ENCODE measurements at regions not wholly inside any gene's neighbourhood (a gene's known extent, or its start where the extent isn't known, plus 50 kb on each side); places are given as distances from the start of the nearest gene placed in this dataset.

GRCh38 chr1:79105500-79105899, 99.0 kb upstream of the ADGRL4 start (continued):
- TF ChIP-seq ZNF280D (CRISPR knock-in tag; IDR thresholded peaks at IDR 0.05) (no peak), BCL6 (CRISPR knock-in tag; IDR thresholded peaks at IDR 0.05) (no peak), ZFP36L2 (CRISPR knock-in tag; IDR thresholded peaks at IDR 0.05) (no peak), POLR2A (IDR thresholded peaks at IDR 0.05; ENCODE audit: insufficient read depth in 1 of 2, low read depth in 2 of 2, low read length in 2 of 2) (no peak), SP140L (CRISPR knock-in tag; IDR thresholded peaks at IDR 0.05; ENCODE audit: borderline replicate concordance) (no peak), ZBTB20 (CRISPR knock-in tag; IDR thresholded peaks at IDR 0.05; ENCODE audit: borderline replicate concordance, low read depth) (no peak)

- Histone ChIP-seq H3K9ac (ENCODE audit: insufficient read depth, low read depth, low read length) (no peak overlapping the region), H3K79me2 (ENCODE audit: insufficient read depth, low read length) (no peaks in the 10 kb centered on the region), H3K4me1 (ENCODE audit: insufficient read depth, low read length) (no peaks in the 10 kb centered on the region), H3K4me3 (replicated peaks in 1 of 3; ENCODE audit: insufficient read depth in 1 of 3, low read depth in 2 of 3, low read length in 3 of 3) (no peak overlapping the region), H4K20me1 (ENCODE audit: insufficient read depth, low read length) (no peaks in the 10 kb centered on the region), H3K36me3 (replicated peaks in 1 of 2; ENCODE audit: control insufficient read depth in 1 of 2, insufficient read depth in 2 of 2, low read length in 2 of 2) (no peaks in the 10 kb centered on the region), H3K27me3 (ENCODE audit: control insufficient read depth in 1 of 2, insufficient read depth in 2 of 2, low read length in 2 of 2) (no peaks in the 10 kb centered on the region), H3K4me2 (ENCODE audit: low read depth, low read length) (no peak overlapping the region), H3K27ac (ENCODE audit: extremely low read length, insufficient read depth, low read length) (no peak overlapping the region), H2AFZ (ENCODE audit: low read length) (no peak overlapping the region), H3K9me3 (ENCODE audit: low read length) (peaks cover 66% of the 10 kb centered on the region)
- ATAC-seq (no peak), DNase-seq (ENCODE audit: low spot score) (no peak), FAIRE-seq (no peak)
- WGBS (ENCODE audit: low lambda C conversion rate), result 3% methylated on average over 3 of the region's 3 CpGs
- intact Hi-C loops (cut with micrococcal nuclease; ENCODE audit: unreplicated experiment) (no loop called here), in situ Hi-C loops (cut with HindIII; ENCODE audit: extremely low pct_ligation_motif_present, low pct_unique_long_range_greater_than_20kb) (no loop called here)
- ChIA-PET CTCF (ENCODE audit: low intra/inter-chr PET ratio, low total read pairs) (no interaction called here), POLR2A (no interaction called here)
- no peak for TF ChIP-seq NONO (IDR thresholded peaks at IDR 0.05)
- no peak for TF ChIP-seq NONO (CRISPR knock-in tag; conservative IDR thresholded peaks at IDR 0.05)
- no peak for TF ChIP-seq ZBTB20 (CRISPR knock-in tag; IDR thresholded peaks at IDR 0.05; ENCODE audit: borderline replicate concordance, low read depth)
- no peak for TF ChIP-seq NFIB (CRISPR knock-in tag; IDR thresholded peaks at IDR 0.05; ENCODE audit: borderline replicate concordance)
- TF ChIP-seq SSRP1 (CRISPR knock-in tag; IDR thresholded peaks at IDR 0.05), result no peak
- no peak for TF ChIP-seq YEATS4 (CRISPR knock-in tag; IDR thresholded peaks at IDR 0.05; ENCODE audit: borderline replicate concordance)
- TF ChIP-seq FIP1L1 (IDR thresholded peaks at IDR 0.05; ENCODE audit: borderline replicate concordance, insufficient read depth, low read depth, low read length), result no peak
- TF ChIP-seq DMAP1 (CRISPR knock-in tag; IDR thresholded peaks at IDR 0.05), result no peak
- TF ChIP-seq ZNF460 (CRISPR knock-in tag; IDR thresholded peaks at IDR 0.05; ENCODE audit: borderline replicate concordance), result no peak
- TF ChIP-seq NFE2 (CRISPR knock-in tag; IDR thresholded peaks at IDR 0.05), result no peak
- no peak for TF ChIP-seq ZNF282 (IDR thresholded peaks at IDR 0.05; ENCODE audit: partially characterized antibody)
- no TSS peak for BruUV-seq (replicated peaks)
Measured at GRCh38 chr1:79104617-79105016, 98.1 kb upstream of the ADGRL4 start.

All from HepG2 (cell line).